MM.1S (cell line): ENCODE measurements at regions not wholly inside any gene's neighbourhood (a gene's known extent, or its start where the extent isn't known, plus 50 kb on each side); places are given as distances from the start of the nearest gene placed in this dataset.
"Not testable (repeated sequence)": the region's sequence is repeated elsewhere in the genome, so short reads cannot be mapped to it uniquely, and the experiment has no call there.

ENCODE experiments used
- DNase-seq: peaks from one replicate; pipeline ENCODE4 v3.0.0-alpha.2; 2015
- H2AFZ ChIP-seq: fragments of 300-600 bp; sonication (generic); 2 replicates; pipeline ENCODE4 v1.6.0; 2016; ENCODE audit warnings: antibody characterized with exemption, low read length
- H3F3A ChIP-seq: fragments of 300-600 bp; sonication (generic); 2 replicates; pipeline ENCODE4 v1.6.1; 2016; ENCODE audit warnings: mild to moderate bottlenecking, antibody characterized with exemption, low read length, moderate library complexity, mixed read lengths; ENCODE audit not compliant: insufficient read depth
- H3K27ac ChIP-seq: fragments of 300-600 bp; sonication (generic); 2 replicates; pipeline ENCODE4 v1.5.1; 2016; ENCODE audit warnings: mild to moderate bottlenecking, low read length
- H3K27me3 ChIP-seq: fragments of 300-600 bp; sonication (generic); replicated peaks from 2 replicates; pipeline ENCODE4 v1.6.0; 2016; ENCODE audit warnings: low read length; ENCODE audit not compliant: insufficient read depth
- H3K36me3 ChIP-seq: fragments of 300-600 bp; sonication (generic); replicated peaks from 2 replicates; pipeline ENCODE4 v1.6.1; 2016; ENCODE audit warnings: mild to moderate bottlenecking, low read length, mixed read lengths; ENCODE audit not compliant: insufficient read depth
- H3K4me1 ChIP-seq: fragments of 300-600 bp; sonication (generic); 2 replicates; pipeline ENCODE4 v1.6.1; 2016; ENCODE audit warnings: low read length, mixed read lengths
- H3K4me2 ChIP-seq: fragments of 300-600 bp; sonication (generic); 2 replicates; pipeline ENCODE4 v1.6.0; 2016; ENCODE audit warnings: low read depth, low read length
- H3K4me3 ChIP-seq: fragments of 300-600 bp; sonication (generic); 2 replicates; pipeline ENCODE4 v1.5.1; 2016; ENCODE audit warnings: low read length, mixed read lengths
- H3K79me2 ChIP-seq: fragments of 300-600 bp; sonication (generic); 2 replicates; pipeline ENCODE4 v1.6.1; 2016; ENCODE audit warnings: mixed run types, low read length, mixed read lengths
- H3K9ac ChIP-seq: fragments of 300-600 bp; sonication (generic); 2 replicates; pipeline ENCODE4 v1.6.1; 2016; ENCODE audit warnings: low read length, mixed read lengths
- H3K9me2 ChIP-seq: fragments of 300-600 bp; sonication (generic); replicated peaks from 2 replicates; pipeline ENCODE4 v1.6.1; 2016; ENCODE audit warnings: mild to moderate bottlenecking, low read length, mixed read lengths; ENCODE audit not compliant: insufficient read depth
- H3K9me3 ChIP-seq: fragments of 300-600 bp; sonication (generic); replicated peaks from 2 replicates; pipeline ENCODE4 v1.6.1; 2016; ENCODE audit warnings: mild to moderate bottlenecking, low read length, mixed read lengths; ENCODE audit not compliant: insufficient read depth
- H4K20me1 ChIP-seq: fragments of 300-600 bp; sonication (generic); 2 replicates; pipeline ENCODE4 v1.6.1; 2016; ENCODE audit warnings: mild to moderate bottlenecking, low read length, moderate library complexity, mixed read lengths; ENCODE audit not compliant: insufficient read depth

DNA sequence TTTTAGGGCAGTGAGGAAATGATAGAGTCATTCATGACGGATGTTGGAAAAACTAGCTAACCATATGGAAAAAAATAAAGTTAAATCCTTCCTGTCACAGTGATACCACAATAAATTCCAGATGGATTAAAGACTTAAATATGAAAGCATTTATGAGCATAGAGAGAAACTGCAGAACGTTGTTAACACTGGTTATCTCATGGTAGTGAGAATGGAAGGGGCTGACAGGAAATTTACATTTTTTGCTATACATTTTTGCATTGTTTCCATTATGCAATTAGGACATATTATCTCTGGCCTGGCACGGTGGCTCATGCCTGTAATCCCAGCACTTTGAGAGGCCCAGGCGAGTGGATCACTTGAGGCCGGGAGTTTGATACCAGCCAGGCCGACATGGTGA is 130.5 kb upstream of the VOPP1 start:
- not testable (repeated sequence) for H3K9ac ChIP-seq, H3K4me3 ChIP-seq, H3K4me2 ChIP-seq, H3K27ac ChIP-seq, DNase-seq, H3K27me3 ChIP-seq, H3K9me3 ChIP-seq, H3F3A ChIP-seq, H3K36me3 ChIP-seq, H3K9me2 ChIP-seq, H2AFZ ChIP-seq, H3K79me2 ChIP-seq, H3K4me1 ChIP-seq, H4K20me1 ChIP-seq

- not testable (repeated sequence) for H3K27me3 ChIP-seq, H3K9me3 ChIP-seq, H3K4me2 ChIP-seq, DNase-seq, H3K27ac ChIP-seq, H3K9ac ChIP-seq, H3K4me1 ChIP-seq, H2AFZ ChIP-seq, H3K36me3 ChIP-seq, H3K4me3 ChIP-seq, H3F3A ChIP-seq, H4K20me1 ChIP-seq, H3K79me2 ChIP-seq, H3K9me2 ChIP-seq
These were observed 127.1 kb upstream of the VOPP1 start for GRCh38 chr7:55699450-55699842.

- H3K4me3 ChIP-seq, DNase-seq: not testable (repeated sequence)
These were observed 126.5 kb upstream of the VOPP1 start for GRCh38 chr7:55698607-55699449.

GRCh38 chr7:55695893-55696701 is 123.8 kb upstream of the VOPP1 start:
- H3K4me3 ChIP-seq, H3K4me2 ChIP-seq, H3K27me3 ChIP-seq, H3K9me2 ChIP-seq, H3K36me3 ChIP-seq, H3F3A ChIP-seq, H3K9ac ChIP-seq, H3K27ac ChIP-seq, H3K9me3 ChIP-seq, H2AFZ ChIP-seq, H3K4me1 ChIP-seq, H4K20me1 ChIP-seq, H3K79me2 ChIP-seq, DNase-seq: not testable (repeated sequence)

More at GRCh38 chr7:55698607-55699449, 126.5 kb upstream of the VOPP1 start:
- H3K79me2 ChIP-seq, H3K27ac ChIP-seq, H3K9me2 ChIP-seq, H3K4me1 ChIP-seq, H4K20me1 ChIP-seq, H3K36me3 ChIP-seq, H3K4me2 ChIP-seq, H2AFZ ChIP-seq, H3K9ac ChIP-seq, H3F3A ChIP-seq, H3K9me3 ChIP-seq, H3K27me3 ChIP-seq: not testable (repeated sequence)

GRCh38 chr7:55694484-55694883 is 122.2 kb upstream of the VOPP1 start:
- DNase-seq, H3K4me3 ChIP-seq, H3K36me3 ChIP-seq, H3K27me3 ChIP-seq, H3K9me3 ChIP-seq, H3K4me1 ChIP-seq, H3K4me2 ChIP-seq, H4K20me1 ChIP-seq, H3K27ac ChIP-seq, H2AFZ ChIP-seq, H3K79me2 ChIP-seq, H3K9me2 ChIP-seq, H3K9ac ChIP-seq, H3F3A ChIP-seq: not testable (repeated sequence)

DNA sequence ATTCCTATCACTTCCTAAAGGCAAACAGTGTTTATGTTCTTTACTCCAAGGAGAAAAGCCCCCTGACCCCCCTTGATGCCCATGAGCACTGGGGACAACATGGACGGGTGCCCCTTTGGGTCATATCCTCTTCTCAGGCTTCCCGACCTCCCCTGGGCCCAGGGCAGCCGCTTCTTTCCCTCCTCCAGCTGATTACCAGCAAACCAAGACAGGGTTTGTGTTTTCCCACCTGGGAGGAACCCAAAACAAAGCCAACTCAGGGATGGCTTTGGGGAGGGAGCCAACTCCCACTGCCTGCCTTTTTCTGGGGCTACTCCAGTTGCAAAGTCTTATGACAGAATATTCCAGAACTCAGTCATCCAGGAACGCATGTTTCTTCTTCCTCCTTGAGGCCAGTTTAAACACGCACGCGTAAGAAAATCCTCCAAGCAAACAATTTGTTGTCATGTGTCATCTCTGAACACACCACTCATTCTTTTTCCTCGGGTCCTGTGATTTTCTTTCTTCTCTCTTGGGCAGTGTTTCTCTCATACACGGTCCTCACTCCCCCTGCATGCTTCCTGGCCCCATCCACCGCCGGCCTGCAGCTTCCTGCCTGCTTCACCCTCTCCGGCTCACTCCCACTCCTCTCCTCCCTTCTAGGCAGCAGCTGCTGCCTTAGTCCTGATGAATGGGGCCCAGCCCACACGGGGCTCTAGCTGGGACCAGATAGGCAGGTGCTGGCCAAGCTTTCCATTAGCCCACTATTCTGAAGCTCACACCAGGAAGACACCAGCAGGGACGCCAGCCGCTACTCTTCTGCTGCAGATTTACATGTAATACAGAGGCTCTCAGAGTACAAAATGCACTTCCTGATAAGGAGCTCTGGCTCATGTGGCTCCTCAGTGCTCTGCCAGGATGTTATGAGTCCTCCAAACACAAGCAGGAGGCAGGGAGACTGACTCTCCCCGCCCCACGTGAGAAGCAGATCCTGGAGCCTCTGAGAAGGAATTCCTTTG is 116.7 kb upstream of the VOPP1 start:
- not testable (repeated sequence) for H3K27ac ChIP-seq, H3K9me3 ChIP-seq, H3K9me2 ChIP-seq, H3K36me3 ChIP-seq, H2AFZ ChIP-seq, DNase-seq, H3K79me2 ChIP-seq, H3K4me2 ChIP-seq, H3K4me1 ChIP-seq, H3K4me3 ChIP-seq, H3K9ac ChIP-seq, H3F3A ChIP-seq, H4K20me1 ChIP-seq, H3K27me3 ChIP-seq

DNA sequence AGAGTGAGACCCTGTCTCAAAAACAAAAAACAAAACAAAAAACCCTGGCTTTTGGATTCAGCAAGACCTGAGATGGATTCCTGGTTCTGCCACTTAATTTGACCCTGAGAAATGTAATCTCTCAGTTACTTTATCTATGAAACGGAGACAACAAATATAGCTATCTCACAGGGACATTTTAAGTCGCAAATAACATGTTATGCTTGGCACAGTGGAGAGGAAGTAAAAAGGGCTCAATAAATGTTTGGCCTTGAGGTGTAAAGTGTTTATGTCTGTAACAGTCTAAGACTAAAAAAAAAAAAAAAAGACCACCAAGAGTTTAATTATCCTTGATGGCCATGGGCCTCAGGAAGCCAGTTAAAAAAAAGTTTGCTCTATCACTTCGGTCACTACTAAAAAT is 116.0 kb upstream of the VOPP1 start:
- not testable (repeated sequence) for H3K79me2 ChIP-seq, H3K9me2 ChIP-seq, H3F3A ChIP-seq, H3K4me1 ChIP-seq, H3K36me3 ChIP-seq, H2AFZ ChIP-seq, H3K4me3 ChIP-seq, H3K9me3 ChIP-seq, H3K9ac ChIP-seq, H3K27me3 ChIP-seq, H3K27ac ChIP-seq, H3K4me2 ChIP-seq, DNase-seq, H4K20me1 ChIP-seq
